Activated CD4-positive, CD25-positive, alpha-beta regulatory T cell treated with anti-CD3 and anti-CD28 coated beads, Interleukin-2, amount 50 U/mL, for 24 hours (primary cell): ENCODE measurements at regions not wholly inside any gene's neighbourhood (a gene's known extent, or its start where the extent isn't known, plus 50 kb on each side); places are given as distances from the start of the nearest gene placed in this dataset.

Experiments used
- ATAC-seq, 2 donors: fragments of 150-1000 bp; cut with Tn5 transposase; one replicate each; pipeline ENCODE4 v1.10.0; 2021; ENCODE audit warnings: mild to moderate bottlenecking in 1 of 2, moderate library complexity in 1 of 2

DNA sequence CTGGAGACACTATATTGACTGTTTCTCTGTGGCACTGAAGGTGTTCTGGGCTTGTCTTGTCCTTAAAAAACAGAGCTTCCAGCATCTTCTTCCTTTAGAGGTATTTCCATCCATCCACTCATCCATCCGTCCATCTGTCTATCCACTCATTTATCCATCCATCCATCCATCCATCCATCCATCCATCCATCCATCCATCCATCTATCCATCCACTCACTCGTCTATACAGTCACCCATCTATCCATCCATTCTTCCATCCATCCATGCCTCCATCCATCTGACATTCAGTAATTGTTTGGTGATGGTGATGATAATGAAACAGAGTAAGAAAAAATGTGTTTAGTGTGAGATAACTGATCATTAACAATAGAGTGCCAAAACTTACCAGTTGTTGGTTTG, 334.8 kb downstream of the NSG2 start:
- ATAC-seq, result no peak

DNA sequence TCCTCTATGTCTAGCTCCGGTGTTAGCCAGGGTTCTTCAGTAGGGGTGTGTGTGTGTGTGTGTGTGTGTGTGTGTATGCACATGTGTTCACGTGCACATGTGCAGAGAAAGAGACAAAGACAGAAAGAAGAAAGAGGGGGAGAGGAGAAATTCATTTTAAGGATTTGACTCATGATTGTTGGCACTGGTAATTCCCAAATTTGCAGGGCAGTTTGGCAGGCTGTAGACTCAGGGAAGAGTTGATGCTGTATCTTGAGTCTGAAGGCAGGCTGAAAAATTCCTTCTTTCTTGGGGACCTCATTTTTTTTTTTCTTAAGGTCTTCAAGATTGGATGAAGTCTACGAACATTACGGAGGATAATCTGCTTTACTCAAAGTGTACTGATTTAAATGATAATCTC, 335.7 kb downstream of the NSG2 start:
- ATAC-seq, result no peak

DNA sequence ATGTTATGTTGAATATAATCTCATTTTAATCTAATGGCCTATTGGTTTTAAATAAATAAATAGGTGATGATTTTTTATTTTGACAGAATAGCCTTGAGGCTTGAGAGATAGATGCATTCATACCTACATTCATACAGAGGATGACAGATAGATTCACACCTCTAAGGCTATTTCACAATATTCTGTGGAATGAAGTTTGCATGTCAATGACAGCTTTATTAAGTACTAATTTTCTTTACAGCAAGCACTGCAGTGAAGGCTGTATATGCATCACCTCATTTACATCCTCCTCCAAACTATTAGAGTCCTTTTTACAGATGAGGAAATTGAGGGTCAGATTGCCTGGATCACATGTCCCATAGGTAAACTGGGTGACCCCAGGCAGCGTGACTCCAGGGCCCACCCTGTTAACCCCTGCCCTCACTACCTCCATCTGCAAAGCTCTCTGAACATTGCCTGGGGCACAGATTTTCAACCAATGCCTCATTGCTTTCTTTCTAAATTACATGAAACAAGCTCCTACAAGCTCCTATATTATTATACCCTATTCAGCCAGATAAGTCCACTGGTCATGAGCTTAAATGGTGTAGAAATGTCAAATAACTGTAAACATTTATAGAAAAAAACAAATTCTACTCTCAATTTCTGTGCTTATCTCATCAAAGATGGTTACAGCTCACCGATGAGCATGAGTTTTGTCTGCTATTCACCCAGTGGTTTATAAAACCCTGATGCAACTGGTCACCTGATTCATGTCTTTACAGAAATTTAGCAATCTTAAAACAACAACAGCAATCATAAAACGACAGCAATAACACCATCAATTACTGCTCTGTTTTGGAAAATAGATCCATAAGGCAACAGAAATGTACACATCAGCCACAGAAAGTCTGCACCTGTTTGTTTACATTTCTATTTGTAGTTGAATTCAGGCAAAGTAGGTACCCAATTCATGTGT, 338.0 kb downstream of the NSG2 start:
- ATAC-seq, result no peak

DNA sequence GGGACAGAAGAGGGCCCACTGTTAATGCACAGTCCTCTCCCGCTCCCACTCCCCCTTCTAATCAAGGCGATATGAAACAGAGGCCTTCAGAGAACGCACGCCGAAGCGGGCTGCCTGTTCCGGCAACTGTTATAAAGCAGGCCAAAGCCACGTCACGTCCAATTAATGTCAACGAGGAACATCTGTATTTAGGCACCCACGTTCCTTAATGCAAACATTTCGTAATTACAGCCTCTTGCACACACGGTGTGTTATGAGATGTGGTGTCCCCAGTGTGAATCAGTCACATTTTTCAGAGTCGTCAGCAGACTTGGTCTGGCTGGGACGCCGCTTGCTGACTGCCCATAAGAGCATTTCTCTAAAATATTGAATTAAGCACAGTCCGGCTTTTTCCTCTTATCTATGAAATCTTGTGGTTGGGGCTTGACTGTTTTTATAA, 339.0 kb downstream of the NSG2 start:
- ATAC-seq, result no peak

DNA sequence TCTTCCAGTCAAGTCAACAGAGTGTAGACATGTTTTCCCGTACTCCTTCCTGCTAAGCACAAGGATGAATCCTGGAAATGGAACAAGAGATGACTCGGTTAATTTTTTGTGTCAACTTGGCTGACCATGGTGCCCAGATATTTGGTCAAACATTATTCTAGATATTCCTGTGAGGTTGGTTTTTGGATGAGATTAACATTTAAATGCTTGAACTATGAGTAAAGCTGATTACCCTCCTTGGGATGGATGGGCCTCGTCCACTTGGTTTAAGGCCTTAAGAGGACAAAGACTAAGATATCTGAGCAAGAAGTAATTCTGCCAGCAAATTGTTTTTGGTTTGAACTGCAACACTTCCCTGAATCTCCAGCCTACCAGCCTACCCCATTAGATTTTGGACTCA, 338.1 kb upstream of the MSX2 start:
- ATAC-seq, result no peak

DNA sequence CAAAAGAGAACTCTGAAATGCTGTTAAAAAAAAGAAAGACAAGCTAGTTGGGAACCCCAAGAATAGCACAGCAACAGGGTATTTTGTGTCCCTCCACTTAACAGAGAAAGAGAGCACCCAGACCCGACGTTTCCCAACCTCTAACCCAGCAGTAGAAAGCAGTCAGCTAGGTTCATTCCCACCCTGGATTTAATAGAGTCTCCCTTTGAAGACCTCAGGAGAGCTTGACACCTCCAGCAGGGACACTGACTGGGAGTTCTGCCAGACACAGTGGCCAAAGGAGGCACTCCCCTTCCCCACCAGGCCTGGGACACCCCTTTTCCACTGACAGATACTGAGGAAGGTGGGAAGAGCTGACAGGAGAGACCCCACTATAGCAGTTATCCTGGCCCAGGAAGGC, 337.5 kb upstream of the MSX2 start:
- no peak for ATAC-seq

DNA sequence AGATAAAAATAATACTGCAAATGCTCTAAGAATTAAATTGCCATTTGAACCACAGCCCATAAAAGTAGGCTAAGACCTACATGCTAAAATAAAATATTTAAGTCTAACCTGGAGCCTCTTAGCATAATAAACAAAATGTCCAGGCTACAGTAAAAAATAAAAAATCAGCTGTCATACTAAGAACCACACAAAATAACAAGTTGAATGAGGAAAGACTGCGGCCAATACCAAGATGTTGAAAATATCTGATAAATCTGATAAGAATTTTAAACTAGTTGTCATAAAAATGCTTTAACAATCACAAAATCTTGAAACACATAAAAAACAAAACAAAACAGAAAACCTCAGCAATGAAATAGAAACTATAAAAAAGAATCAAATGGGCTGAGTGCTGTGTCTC, 336.9 kb upstream of the MSX2 start:
- no peak for ATAC-seq

DNA sequence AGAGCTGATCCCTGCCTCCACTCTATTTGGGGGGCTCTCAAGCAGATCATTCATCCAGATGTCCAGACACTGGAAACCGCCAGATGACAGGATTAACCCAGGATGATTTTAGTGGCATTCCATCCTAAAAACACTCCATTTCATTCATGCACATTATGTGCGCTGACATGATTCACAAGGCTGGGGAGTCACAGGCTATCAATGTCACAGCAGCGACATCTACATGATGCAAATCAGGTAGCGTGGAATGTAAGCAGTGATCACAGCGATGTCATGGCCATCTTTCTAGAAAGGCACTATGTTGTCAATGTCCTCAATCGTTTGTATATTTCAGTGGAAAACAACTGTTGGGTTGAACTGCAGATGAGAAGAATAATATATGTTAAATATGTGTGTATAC, 331.5 kb upstream of the MSX2 start:
- no peak for ATAC-seq

DNA sequence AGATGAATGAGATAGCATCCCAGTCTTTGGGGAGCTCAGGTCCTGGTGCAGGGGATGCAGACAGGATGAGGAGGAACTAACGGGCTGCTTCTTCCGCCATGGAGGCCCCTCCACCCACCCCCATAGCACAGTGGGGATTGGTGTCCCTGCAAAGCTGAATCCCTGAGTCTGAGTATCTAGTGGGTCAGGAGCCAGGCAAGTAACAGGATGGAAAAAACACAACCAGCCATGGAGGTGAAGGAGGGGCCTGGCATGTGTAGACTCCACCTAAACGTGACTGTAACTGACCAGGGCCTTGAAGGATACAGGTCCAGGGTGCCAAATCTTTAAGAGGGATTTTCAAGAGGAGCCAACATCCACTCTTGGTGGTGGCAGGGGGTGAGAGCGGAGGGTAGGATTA, 327.8 kb upstream of the MSX2 start:
- ATAC-seq, result no peak

DNA sequence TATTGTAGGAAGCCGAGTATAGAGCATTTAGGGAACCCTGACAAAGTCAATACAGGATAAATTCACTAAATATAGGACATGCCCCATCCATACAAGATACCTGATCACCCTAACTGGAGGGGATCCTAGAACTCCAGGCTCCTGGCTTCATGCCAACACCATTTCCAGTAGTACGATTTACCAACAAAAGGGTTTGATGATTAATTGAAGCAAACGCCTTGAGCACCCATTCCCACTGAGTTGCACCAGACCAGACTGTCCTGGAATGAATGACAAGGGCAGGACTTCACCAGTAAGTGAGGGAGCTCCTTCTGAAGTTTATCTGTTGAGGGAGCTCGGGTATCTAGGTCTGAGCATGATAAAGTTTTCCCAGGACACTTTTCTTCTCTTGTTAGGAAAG, 327.2 kb upstream of the MSX2 start:
- no peak for ATAC-seq

DNA sequence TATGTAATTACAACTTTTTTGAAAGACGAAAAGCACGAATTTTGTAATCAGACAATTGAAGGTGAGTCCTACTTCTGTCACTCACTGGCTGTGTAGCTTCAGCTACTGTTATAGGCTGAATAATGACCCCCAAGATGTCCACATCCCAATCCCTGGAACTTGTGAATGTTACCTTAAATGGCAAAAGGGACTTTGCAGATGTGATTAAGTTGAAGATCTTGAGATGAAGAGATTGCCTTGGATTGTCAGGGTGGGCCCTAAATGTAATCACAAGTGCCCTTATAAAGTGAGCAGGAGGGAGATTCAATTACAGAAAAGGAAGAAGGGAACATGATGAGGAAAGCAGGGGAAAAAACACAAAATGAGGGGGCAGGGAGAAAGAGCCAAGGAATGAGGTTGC, 326.2 kb upstream of the MSX2 start:
- ATAC-seq, result no peak

DNA sequence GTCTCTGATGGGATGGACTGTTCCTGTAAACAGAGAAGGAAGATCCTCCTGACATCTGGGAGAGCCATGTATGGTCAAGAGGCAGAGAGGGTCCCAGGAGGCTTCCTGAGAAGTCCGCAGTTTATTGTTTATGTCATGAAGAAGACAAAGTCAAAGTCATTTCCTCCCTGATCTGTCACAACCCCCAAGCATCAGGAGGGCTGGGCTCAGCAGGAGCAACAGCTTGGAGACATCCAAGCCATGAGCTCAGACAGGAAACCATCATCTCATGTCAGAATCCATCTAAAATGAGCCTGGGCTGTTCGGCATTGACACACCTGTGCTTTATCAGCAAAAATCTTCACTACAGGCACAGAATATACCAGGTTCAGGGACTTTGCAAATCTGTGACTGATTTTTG, 325.0 kb upstream of the MSX2 start:
- ATAC-seq, result no peak

DNA sequence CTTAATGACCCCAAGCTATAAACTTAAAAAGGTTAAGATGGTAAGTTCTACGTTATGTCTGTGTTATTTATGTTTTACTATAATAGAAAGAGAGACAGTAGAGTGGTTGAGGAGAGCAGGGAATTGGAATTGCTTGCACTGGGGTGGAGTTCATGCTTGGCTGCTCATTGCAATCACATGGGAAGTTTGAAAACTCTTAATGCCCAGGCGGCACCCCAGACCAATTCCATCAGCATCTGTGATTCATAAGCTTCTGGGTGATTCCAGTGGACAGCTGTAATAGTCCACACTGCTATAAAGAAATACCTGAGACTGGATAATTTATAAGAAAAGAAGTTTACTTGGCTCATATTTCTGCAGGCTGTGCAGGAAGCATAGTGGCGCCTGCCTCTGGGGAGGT, 323.9 kb upstream of the MSX2 start:
- ATAC-seq, result no peak

DNA sequence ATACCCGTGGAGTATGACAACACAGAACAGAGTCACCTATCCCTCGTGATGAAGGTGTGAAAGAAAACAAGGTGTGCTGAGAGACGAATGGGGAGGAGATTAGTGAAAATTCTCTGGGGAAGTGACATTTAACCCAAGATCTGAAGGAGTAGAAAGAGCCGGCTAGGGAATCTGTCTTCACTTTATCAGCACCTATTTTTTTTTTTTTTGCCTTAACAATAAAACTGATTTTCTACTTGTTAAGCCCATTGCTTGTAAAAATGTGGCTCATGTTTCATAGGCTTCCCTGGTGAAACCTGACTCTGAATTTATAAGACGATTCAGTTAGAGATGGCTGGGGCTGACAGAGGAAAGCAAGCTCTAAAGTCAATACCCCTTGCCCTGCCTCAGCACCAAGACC, 322.6 kb upstream of the MSX2 start:
- no peak for ATAC-seq

DNA sequence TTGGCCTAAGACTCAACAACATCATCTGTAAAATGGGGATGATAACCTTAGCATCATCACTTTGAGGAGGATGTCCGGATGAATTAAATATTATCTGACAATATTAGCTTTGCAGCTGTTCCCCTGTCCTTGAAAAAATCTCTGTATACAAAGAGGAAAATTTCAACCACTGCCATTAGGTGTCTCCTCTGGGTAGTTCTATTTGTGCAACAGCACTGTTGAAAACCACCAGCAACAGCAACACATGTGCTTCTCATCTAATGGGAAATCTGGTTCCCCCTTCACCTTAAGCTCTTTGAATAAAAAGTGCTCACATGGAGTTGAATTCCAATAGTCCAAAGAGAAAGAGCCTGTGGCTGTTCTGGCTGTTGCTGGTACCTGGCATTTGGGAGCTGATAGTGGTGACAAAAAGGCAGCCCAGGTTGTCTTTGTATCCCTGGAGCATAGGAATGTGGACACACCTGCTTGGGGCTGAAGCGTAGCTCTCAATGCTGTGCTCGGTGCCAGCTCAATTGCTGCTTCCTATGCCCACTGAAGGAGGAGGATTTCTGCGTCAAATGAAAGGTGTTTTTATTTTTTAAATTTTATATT, 322.1 kb upstream of the MSX2 start:
- no peak for ATAC-seq

DNA sequence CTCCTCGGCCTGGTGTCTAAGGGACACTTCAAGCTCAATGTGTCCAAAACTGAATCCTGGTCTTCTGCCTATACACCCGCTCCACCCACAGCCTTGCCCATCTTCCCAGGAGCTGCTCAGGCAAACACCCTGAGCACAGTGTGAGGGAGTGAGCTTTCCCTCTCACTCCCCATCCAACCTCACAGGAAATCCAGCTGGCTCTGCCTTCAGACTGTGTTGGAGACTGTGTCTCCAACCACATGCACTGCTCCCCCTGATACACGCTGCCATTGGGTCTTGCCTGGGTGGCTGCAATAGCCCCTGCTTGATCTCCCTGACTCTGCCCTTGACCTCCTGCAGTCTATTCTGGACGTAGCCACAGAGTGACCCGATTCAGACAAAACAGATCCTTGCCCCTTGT, 319.5 kb upstream of the MSX2 start:
- no peak for ATAC-seq

DNA sequence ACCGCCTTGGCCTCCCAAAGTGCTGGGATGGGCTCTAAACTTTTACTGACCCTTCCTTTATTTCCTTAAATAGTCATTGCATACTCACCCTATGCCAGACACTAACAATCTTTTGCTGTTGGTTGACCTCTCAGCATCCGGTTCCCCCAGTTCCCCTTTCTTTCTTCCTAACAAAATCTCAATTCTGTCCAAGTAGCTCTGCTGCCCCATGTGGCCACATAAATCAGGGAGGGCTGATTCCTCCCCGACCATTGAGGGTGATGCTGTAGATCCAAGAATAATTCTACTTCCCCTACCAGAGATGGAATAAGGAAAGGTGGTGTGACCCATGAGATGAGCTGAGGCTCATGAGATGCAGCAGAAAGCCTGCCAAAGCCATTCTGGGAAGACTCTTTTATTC, 315.3 kb upstream of the MSX2 start:
- no peak for ATAC-seq

DNA sequence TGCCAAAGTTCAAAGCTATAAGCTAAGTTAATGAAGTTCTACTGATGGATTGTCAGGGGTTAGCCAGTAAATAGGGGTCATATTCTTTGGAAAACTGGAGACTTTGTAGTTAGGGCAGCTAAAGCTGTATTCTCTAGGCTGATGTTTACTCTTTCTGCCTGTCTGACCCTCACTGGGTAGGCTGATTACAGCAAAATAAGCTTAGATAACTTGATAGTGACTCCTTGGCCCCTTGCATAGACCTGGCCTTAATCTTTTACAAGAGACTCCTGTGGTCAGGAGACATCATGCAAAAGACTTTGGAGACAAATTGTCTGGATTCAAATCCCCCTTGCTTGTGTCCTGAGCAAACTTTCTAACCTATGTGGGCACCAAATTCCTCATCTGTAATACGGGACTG, 314.4 kb upstream of the MSX2 start:
- ATAC-seq, result no peak

DNA sequence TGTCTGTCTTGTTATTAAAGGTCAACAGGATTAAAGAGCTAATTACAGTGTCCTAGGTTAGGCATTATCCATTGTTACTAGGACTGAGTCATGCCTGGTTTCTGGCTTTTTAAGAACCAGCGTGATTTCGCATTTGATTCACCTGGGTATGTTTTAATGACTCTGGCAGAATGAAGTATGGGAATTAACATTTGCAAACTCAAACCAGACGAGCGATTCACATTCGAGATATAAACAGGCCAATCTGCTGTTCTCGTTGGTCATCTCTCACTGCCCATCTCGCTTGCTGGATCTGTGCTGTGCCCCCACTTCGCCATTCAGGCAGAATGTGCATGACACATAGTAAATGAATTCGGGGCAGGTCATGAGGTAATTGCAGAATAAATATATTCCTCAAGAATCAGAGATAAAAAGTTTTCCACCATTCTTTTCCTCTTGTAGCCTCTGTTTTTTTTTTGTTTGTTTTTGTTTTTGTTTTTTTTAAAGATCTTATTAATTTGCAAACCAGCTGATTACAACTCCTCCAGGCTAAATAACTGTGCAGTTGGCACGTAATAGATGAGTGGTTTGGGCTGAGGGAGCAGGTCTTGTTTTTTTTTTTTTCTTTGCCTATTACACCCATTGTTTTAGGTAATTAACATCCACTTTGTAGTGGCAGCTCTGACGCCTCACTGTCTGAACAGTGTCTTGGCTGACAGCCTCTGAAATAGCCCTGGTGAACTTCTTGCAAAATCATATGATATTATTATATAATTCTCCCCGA, 313.5 kb upstream of the MSX2 start:
- ATAC-seq, result no peak

DNA sequence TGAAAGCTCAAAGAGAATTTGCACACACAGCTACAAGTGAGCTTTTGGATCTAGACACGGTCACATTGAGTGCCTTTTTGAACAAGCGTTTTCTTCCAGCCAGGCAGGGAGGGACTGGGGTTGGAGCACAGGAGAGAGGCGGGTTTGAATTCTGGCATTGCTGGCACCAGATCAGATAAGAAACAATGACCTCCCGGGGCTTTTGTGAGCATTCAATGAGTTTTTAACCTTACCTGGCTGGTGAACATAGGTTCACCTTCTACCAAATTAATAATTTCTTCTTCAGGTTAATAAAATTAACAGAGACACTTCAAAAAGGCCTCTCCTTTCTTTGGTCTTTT, 312.9 kb upstream of the MSX2 start:
- no peak for ATAC-seq

DNA sequence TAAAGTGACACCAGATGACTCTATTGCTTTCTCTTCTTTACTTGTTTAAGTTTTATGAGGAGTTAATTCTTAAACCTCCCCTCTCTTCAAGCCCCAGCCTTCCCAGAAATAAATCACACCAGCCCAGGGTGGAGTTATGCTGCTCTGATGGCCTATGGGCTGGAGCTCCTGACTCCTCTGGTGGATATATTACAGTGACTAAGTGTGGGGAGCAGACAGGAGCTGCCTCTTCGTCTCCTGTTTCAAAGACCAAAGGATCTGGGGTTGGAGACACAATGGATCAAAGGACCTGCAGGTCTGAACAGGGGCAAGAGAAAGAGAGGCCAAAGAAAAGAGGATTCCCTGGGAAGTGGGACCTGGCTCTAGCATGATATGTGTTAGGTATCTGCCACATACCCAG, 312.0 kb upstream of the MSX2 start:
- ATAC-seq, result no peak

DNA sequence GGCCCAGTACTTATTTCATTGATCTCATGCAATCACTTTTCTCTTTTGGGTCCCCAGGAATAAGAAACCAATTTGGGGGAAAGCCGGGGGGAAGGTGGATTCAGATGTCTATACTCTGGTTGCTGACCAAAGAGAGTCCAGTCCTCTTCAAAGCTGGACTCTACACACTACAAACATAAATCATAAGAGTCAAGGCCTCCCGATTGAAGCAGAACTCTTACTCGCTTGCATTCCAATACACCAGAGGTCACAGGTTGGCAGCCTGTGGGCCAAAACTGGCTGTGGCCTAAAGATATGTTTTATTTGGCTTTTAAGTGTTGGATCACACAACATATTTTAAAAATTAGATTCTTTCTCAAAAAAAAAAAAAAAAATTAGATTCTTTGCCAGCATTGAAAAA, 311.4 kb upstream of the MSX2 start:
- no peak for ATAC-seq

DNA sequence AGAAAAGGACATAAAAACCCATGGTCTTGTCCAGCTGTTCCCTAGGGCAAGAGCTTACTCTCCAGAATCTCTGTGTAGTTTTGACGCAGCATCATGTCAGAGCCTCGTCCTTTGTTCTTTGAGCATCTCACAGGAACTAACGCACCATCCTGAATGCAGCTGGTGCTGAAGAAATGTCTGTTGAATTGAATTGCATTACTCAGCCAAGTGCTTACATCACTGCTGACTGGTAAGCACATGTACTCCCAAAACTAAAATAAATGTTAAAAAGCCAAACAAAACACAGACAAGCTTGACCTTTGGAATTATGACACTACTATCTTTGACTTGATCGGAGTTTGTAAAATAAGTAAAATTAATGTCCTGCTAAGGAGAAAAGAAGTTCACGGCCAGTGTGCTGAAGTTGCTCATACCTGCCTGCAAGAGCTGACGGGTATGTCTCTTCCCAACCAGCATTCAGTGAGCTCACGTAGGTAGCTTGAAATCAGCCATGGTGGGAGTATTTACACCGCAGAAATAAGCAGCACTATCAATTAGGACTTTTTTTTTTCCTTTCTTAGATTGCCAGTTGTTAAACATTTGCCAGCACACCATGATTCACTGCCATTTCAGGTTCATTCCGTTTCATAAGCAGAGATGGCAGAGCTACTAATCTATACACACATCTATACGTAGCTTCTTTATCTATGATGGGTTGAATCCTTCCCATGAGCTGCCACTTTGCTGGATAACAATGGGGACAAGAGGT, 310.6 kb upstream of the MSX2 start:
- no peak for ATAC-seq
